ENCODE measurements at regions not wholly inside any gene's neighbourhood (a gene's known extent, or its start where the extent isn't known, plus 50 kb on each side); places are given as distances from the start of the nearest gene placed in this dataset.
"Not testable (repeated sequence)": the region's sequence is repeated elsewhere in the genome, so short reads cannot be mapped to it uniquely, and the experiment has no call there.

DNA sequence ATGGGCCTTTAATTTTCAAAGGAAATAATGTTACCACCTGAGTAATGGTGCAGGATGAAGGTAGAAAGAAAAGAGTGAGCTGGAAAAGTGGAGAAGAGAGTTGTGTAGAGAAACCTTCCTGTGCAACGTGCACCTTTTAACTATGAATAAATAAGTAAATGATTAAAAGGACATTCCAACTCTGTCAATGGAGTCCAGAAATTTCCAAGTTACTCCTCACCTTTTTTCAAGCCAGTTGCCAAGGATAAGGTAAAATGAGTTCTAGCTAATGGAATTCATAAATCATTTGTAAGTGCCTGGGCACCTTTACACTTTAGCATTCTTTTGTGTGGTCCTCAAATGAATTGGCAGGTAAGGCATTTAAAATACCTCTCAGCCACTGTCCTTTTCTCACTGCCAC is 549.4 kb upstream of the NRP1 start:
- Mint-ChIP-seq H3K4me3 (no peak overlapping the region), H3K4me1 (ENCODE audit: low read depth) (no peaks in the 10 kb centered on the region), H3K27me3 (ENCODE audit: low read depth) (peaks cover 6% of the 10 kb centered on the region), H3K36me3 (ENCODE audit: insufficient read depth) (no peaks in the 10 kb centered on the region), H3K9me3 (no peaks in the 10 kb centered on the region)
- ATAC-seq (no peak), DNase-seq (no peak)

DNA sequence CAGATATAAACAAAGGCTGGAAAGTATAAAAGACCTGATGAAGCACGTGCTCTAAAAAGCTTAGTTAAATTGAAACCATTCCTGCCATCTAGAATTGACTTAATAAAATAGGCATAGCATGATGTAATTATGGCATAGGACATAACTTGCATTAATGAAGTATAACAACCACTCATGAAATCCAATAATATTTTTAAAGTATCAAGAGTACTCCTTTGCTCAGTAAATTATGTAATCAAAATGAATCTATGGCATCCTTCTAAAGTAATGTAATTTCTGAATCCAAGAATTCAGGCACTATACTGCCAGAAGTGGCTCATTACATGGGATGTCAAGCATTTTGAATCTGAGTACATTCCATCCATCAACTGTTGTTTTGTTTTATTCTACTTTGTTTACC is 548.5 kb upstream of the NRP1 start:
- Mint-ChIP-seq H3K4me3 (no peak overlapping the region), H3K4me1 (ENCODE audit: low read depth) (no peaks in the 10 kb centered on the region), H3K36me3 (ENCODE audit: insufficient read depth) (no peaks in the 10 kb centered on the region), H3K9me3 (no peaks in the 10 kb centered on the region), H3K27me3 (ENCODE audit: low read depth) (peaks cover 6% of the 10 kb centered on the region)
- DNase-seq (no peak), ATAC-seq (no peak)

DNA sequence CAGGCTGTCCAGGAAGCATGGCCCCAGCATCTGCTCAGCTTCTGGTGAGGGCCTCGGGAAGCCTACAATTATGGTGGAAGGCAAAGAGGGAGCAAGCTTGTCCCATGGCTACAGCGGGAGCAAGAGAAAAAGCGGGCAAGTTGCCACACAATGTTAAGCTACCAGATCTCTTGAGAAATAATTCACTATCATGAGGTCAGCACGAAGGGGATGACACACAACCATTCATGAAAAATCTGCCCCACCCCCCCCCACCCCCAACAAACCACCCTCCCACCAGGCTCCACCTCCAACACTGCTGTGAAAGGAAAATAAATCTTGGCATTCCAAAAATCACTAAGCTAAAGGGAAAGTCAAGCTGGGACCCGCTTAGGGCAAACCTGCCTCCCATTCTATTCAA is 545.8 kb upstream of the NRP1 start:
- H3K4me1 Mint-ChIP-seq (ENCODE audit: low read depth) = no peaks in the 10 kb centered on the region
- peaks cover 9% of the 10 kb centered on the region for H3K27me3 Mint-ChIP-seq (ENCODE audit: low read depth)
- ATAC-seq (no peak), DNase-seq (no peak)
- H3K36me3 Mint-ChIP-seq (ENCODE audit: insufficient read depth) = no peaks in the 10 kb centered on the region
- H3K4me3 Mint-ChIP-seq = no peak overlapping the region
- no peaks in the 10 kb centered on the region for H3K9me3 Mint-ChIP-seq

DNA sequence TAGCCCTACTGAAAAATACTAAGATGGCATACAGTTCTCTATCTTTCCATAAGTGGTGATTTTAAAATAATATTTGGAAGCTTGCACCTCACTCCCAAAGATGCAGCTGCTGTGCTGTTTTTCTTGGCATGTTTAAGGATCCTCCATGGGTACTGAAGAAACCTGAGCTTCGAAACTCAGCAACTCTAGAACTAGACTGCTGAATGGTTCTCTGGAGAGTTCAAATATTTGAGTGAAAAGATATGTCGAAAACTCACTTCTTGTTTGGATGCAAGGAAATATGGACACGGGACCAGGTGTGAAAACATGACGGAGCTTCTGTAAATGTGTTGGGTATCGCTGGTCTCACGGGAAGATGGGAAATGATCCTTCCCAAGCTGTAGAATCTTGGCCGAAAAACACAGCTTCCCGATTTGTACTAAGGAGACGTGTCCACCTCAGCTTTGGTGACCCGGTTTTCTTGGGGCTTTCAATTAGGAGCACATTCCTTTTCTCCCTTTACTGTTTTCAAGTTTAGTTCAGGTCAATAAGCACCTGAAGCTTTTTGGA is 543.8 kb upstream of the NRP1 start:
- H3K36me3 Mint-ChIP-seq (ENCODE audit: insufficient read depth) = no peaks in the 10 kb centered on the region
- H3K4me1 Mint-ChIP-seq (ENCODE audit: low read depth) = no peaks in the 10 kb centered on the region
- no peaks in the 10 kb centered on the region for H3K9me3 Mint-ChIP-seq
- peaks cover 7% of the 10 kb centered on the region for H3K27me3 Mint-ChIP-seq (ENCODE audit: low read depth)
- ATAC-seq (no peak), DNase-seq (no peak)
- no peak overlapping the region for H3K4me3 Mint-ChIP-seq

DNA sequence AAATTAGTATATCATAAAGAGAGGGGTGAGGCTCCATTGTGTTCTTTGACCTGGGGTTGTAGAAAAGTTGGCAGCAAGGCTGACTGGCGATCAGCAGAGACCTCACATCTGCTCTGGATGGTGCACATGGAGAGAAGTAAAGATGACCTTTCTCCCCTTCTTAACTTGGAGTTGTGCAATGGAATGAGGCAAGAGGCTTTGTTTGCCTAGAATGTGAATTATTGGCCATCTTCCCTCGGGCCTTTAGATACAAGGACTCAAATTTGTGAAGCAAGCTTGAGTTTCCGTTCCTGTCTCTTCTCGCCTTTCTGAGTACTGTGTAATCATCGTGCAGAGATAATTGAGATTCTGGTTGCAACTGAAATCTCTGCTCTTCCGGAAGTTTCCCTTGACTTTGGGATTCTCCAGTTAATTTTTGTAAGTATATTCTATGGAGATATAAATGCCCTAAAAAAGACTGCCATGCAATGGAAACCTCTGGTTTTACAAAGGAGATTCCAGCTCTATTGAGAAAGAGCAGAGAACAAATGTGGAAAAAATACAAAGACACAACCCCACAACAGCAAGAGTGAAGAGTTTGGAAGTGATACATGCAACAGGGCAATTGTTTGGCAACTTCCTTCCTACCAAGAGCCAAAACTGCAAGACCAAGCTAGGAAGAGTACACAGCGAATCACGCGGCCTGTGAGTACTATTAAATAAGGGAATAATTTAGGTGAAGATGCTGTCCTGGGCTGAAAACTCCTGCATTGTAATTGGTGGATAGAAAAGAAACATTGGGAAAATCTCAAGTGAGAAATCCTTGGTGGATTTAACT is 542.3 kb upstream of the NRP1 start:
- ATAC-seq = no peak
- Mint-ChIP-seq H3K4me1 (ENCODE audit: low read depth) (no peaks in the 10 kb centered on the region), H3K36me3 (ENCODE audit: insufficient read depth) (no peaks in the 10 kb centered on the region), H3K27me3 (ENCODE audit: low read depth) (peaks cover 7% of the 10 kb centered on the region), H3K4me3 (no peak overlapping the region), H3K9me3 (no peaks in the 10 kb centered on the region)
- no peak for DNase-seq

DNA sequence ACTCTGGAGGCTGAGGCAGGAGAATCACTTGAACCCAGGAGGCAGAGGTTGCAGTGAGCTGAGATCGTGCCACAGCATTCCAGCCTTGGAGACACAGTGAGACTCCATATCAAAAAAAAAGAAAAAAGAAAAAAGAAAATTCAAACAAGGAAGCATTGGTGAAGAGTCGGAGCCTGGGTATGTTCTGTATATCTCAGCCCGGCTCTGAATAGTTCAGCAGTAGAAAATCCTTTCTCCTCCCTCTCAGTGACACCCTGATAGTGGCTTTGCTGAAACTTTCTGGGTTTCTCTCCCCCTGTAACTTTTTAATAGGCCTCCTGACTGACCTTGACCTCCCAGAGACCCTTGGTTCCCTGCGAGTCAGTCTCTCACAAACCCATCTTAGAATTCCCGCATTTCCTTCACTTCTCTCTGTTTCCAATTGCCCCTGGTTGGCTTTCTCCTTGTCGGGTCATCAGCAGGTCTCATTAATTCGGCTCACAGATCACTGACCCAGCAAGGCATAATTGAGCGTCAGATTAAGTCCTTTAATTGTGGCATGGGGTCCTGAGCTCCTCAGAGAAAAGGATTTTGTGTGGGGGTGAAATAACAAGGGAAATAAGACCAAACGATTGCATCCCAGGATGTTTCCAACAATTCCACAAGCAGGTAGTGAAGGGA is 541.6 kb upstream of the NRP1 start:
- Mint-ChIP-seq H3K4me1 (ENCODE audit: low read depth) (no peaks in the 10 kb centered on the region), H3K4me3 (no peak overlapping the region), H3K27me3 (ENCODE audit: low read depth) (peaks cover 9% of the 10 kb centered on the region), H3K9me3 (peaks cover 3% of the 10 kb centered on the region), H3K36me3 (ENCODE audit: insufficient read depth) (no peaks in the 10 kb centered on the region)
- no peak for ATAC-seq
- DNase-seq = no peak

DNA sequence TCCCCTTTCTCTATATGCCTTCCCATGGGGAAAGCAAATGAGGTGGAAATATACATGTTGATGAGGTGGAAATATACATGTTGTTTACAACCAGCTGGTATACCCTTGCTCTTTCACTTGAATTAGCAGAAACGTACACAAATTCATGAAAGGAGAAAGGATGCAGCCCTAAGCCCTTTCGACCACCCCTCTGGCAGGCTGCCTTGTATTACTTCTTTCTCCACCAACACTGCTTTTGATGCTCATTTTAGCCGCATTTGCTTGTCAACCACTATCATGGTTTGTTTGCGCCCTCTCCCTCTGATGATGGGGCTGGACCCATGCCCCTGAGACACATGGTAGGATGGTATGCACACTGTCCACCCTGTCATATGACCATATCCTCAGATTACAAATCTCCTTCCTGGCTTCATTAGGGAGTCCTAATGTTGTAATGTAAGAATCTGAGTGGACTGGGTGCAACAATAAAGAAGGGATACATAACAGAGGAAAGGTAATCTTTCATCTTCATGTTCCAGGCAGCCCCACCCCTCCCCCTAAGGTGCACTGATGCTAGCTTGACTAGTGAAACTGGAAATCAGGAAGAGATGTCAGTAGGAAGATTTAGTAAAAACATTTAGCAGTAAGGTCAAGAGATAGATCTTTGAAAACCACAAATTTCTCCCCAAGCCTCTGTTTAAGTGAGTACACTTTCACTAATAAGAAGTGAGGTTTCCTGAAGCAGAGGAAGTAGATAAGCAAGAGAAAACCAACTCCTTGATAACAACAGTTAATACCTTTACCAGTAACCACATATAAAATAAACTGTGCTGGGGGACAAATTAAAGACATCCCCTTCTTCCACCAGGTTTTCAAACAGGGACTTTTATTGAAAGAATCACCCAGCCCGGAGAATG is 536.8 kb upstream of the NRP1 start:
- ATAC-seq (no peak), DNase-seq (no peak)
- Mint-ChIP-seq H3K4me1 (ENCODE audit: low read depth) (no peaks in the 10 kb centered on the region), H3K27me3 (ENCODE audit: low read depth) (peaks cover 9% of the 10 kb centered on the region), H3K36me3 (ENCODE audit: insufficient read depth) (no peaks in the 10 kb centered on the region), H3K9me3 (peaks cover 3% of the 10 kb centered on the region), H3K4me3 (no peak overlapping the region)

DNA sequence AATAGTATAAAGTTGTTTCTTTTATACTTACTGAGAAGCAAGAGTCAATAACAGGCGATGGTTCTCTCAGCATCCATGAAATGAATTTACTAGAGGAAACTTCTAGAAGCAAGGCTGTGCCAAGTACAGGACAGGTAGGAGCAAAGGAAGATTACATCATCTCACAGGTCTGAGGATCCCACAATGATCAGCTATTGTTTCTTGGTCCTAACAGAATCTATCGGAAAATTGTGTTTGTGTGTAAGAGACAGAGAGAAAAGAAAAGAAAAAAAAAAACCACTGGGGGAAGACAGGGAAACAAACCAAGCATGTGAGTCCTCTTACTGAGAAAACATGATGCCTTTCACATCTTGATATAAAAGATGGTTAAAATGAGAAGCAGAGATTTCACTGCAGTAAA is 535.0 kb upstream of the NRP1 start:
- no peaks in the 10 kb centered on the region for H3K36me3 Mint-ChIP-seq (ENCODE audit: insufficient read depth)
- peaks cover 16% of the 10 kb centered on the region for H3K27me3 Mint-ChIP-seq (ENCODE audit: low read depth)
- ATAC-seq (no peak), DNase-seq (no peak)
- H3K4me1 Mint-ChIP-seq (ENCODE audit: low read depth) = no peaks in the 10 kb centered on the region
- no peak overlapping the region for H3K4me3 Mint-ChIP-seq
- peaks cover 3% of the 10 kb centered on the region for H3K9me3 Mint-ChIP-seq

DNA sequence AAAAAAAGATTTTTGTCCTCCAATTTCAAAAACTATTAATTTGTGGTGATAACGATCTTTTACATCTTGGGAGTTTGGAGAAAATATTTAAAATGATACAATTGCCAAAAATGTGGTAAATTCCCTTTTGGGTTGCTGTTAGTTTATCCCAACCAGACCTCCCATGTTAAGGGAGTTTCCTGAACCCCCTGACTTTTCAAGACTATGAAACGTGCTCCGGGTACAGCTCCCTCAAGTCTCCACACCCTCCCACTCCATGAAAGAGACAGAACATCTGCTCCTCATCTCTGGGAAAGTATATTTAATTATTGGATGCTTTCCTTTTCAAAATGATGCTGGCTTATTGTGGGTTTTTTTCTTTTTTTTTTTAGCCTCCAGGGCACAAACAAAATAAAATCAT is 534.6 kb upstream of the NRP1 start:
- ATAC-seq (no peak), DNase-seq (no peak)
- Mint-ChIP-seq H3K36me3 (ENCODE audit: insufficient read depth) (no peaks in the 10 kb centered on the region), H3K9me3 (peaks cover 3% of the 10 kb centered on the region), H3K4me3 (no peak overlapping the region), H3K27me3 (ENCODE audit: low read depth) (peaks cover 16% of the 10 kb centered on the region), H3K4me1 (ENCODE audit: low read depth) (no peaks in the 10 kb centered on the region)

DNA sequence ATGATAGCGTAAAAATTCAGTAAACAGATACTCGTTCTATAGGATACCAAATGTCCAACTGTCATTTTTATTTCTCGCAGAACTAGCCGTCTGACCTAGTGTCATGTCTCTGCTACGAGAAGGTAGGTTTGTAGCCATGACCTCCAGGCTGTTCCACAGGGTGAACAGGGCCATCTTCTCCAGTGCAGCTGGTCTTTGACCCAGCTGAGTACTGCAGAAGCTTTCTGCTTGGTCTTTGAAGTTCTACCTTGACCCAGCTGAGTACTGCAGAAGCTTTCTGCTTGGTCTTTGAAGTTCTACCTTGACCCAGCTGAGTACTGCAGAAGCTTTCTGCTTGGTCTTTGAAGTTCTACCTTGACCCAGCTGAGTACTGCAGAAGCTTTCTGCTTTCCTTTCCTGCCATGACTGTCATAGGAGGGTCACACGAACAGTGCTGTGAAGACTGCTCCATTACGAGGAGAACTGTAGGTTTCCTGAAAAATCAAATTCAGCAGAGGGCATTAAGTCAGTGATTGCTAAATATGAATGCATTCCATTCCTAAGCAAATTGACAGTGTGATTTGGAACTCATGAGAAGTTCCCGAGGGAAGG is 532.8 kb upstream of the NRP1 start:
- not testable (repeated sequence) for H3K4me1 Mint-ChIP-seq (ENCODE audit: low read depth); H3K36me3 Mint-ChIP-seq (ENCODE audit: insufficient read depth); DNase-seq; H3K4me3 Mint-ChIP-seq; H3K9me3 Mint-ChIP-seq; ATAC-seq
- peaks cover 17% of the 10 kb centered on the region for H3K27me3 Mint-ChIP-seq (ENCODE audit: low read depth)

DNA sequence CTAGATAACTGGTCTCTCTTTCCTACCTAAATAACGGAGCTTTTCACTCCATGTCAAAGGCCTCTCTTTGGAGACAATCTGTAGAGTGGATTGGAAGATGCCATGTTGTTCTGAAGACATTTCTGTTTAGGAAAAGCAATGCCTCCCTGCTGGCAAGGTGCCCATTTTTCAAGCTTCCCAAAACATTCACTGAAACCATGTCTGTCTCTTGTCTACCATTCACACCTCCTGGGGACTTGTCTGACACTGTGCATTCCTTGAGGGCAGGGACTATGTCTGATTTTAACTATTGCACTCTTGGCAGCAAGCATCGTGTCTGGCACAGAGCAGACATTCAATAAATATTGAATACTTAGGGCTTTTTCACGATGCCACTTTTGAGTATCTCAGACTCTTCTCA is 528.9 kb upstream of the NRP1 start:
- Mint-ChIP-seq H3K4me1 (ENCODE audit: low read depth) (no peaks in the 10 kb centered on the region), H3K36me3 (ENCODE audit: insufficient read depth) (no peaks in the 10 kb centered on the region), H3K9me3 (no peaks in the 10 kb centered on the region), H3K27me3 (ENCODE audit: low read depth) (peaks cover 11% of the 10 kb centered on the region), H3K4me3 (no peak overlapping the region)
- no peak for DNase-seq
- no peak for ATAC-seq

DNA sequence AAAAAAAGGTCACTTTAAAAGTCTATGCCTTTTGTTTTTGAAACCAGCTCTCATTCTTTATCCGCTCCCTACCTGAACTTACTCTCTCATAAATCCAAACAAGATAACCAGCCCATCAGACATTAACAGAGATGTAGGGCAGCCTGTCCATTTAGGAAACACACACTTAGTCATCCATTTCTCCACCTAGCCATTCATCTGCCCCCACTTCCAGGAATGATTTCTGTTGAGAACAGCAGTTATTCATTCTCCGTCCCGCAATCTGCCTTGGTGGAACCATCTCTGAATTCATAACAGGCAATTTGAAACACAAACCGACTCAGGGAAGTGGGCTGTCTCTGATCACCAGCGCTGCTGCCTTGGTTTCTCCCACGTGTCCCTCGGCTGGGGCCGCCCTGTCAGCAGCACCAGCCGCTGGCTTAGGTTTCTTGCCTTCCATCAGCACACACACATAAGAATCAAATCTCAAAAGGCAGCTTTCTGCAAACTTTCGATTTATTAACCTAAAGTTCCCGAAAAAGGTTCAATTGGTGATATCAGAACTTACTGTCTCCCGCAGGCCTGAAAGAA is 528.2 kb upstream of the NRP1 start:
- Mint-ChIP-seq H3K4me1 (ENCODE audit: low read depth) (no peaks in the 10 kb centered on the region), H3K27me3 (ENCODE audit: low read depth) (peaks cover 8% of the 10 kb centered on the region), H3K9me3 (no peaks in the 10 kb centered on the region), H3K4me3 (no peak overlapping the region), H3K36me3 (ENCODE audit: insufficient read depth) (no peaks in the 10 kb centered on the region)
- DNase-seq (no peak), ATAC-seq (no peak)

DNA sequence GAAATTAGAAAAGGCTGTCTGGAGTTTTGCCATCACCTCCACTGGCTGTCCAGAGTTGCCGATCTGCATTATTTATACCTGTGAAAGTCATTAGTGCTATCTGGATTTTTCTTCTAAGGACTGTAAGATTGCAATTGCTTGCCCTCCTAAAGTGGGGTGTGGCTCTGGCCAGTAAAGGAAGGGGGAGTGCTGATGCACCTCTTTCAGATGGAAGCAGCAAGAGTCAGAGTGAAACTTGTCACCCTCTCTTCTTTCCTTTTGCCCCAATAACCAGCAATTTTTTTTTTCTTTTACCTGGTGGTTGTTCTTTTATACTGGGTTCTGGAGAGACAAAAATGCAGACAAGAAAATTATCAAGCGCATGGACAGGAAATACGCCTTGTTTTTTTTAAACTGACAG is 527.4 kb upstream of the NRP1 start:
- H3K9me3 Mint-ChIP-seq = no peaks in the 10 kb centered on the region

More for the DNA sequence above, 527.4 kb upstream of the NRP1 start:
- DNase-seq (no peak), ATAC-seq (no peak)
- no peak overlapping the region for H3K4me3 Mint-ChIP-seq
- peaks cover 8% of the 10 kb centered on the region for H3K27me3 Mint-ChIP-seq (ENCODE audit: low read depth)
- H3K4me1 Mint-ChIP-seq (ENCODE audit: low read depth) = no peaks in the 10 kb centered on the region
- no peaks in the 10 kb centered on the region for H3K36me3 Mint-ChIP-seq (ENCODE audit: insufficient read depth)

Measured in activated T-cell treated with anti-CD3 and anti-CD28 coated beads, Interleukin-2, amount 50 U/mL, for 4 hours (primary cell).